Nephron progenitor cell (in vitro differentiated cells): ENCODE measurements at regions not wholly inside any gene's neighbourhood (a gene's known extent, or its start where the extent isn't known, plus 50 kb on each side); places are given as distances from the start of the nearest gene placed in this dataset.

ENCODE experiments used
- DNase-seq: peaks from one replicate; pipeline ENCODE4 v3.0.0; 2021
- H3K27ac Mint-ChIP-seq: 2 replicates; pipeline ENCODE4 v1.8.0; 2021; ENCODE audit warnings: mild to moderate bottlenecking, moderate library complexity, mixed read lengths
- H3K27me3 Mint-ChIP-seq: 2 replicates; pipeline ENCODE4 v1.8.0; 2021; ENCODE audit warnings: mild to moderate bottlenecking, low read depth, mixed read lengths; ENCODE audit not compliant: poor library complexity
- H3K36me3 Mint-ChIP-seq: 2 replicates; pipeline ENCODE4 v1.8.0; 2021; ENCODE audit warnings: low read depth, mixed read lengths
- H3K4me1 Mint-ChIP-seq: 2 replicates; pipeline ENCODE4 v1.8.0; 2021; ENCODE audit warnings: mixed read lengths
- H3K4me3 Mint-ChIP-seq: 2 replicates; pipeline ENCODE4 v1.8.0; 2021; ENCODE audit warnings: mild to moderate bottlenecking, moderate library complexity, mixed read lengths
- H3K9me3 Mint-ChIP-seq: 2 replicates; pipeline ENCODE4 v1.8.0; 2021; ENCODE audit warnings: mild to moderate bottlenecking, moderate library complexity, mixed read lengths
- CTCF ChIP-seq: fragments of 200-600 bp; sonication (generic); IDR thresholded peaks from 2 replicates; pipeline ENCODE4 v1.5.0; 2021; ENCODE audit warnings: antibody characterized with exemption

GRCh38 chr5:168163966-168164365 is 127.5 kb upstream of the WWC1 start:
- H3K36me3 Mint-ChIP-seq: no peaks in the 10 kb centered on the region
- H3K27ac Mint-ChIP-seq: no peak overlapping the region
- peaks cover 58% of the 10 kb centered on the region for H3K4me1 Mint-ChIP-seq
- peaks cover 8% of the 10 kb centered on the region for H3K27me3 Mint-ChIP-seq
- no peak for TF ChIP-seq CTCF
- no peak for DNase-seq
- no peaks in the 10 kb centered on the region for H3K9me3 Mint-ChIP-seq
- H3K4me3 Mint-ChIP-seq: no peak overlapping the region

GRCh38 chr5:168165221-168165914 is 126.1 kb upstream of the WWC1 start:
- no peaks in the 10 kb centered on the region for H3K9me3 Mint-ChIP-seq
- DNase-seq: peak; percentile 12
- no peaks in the 10 kb centered on the region for H3K36me3 Mint-ChIP-seq
- TF ChIP-seq CTCF: no peak
- H3K4me3 Mint-ChIP-seq: peak overlapping the region; percentile 7
- H3K4me1 Mint-ChIP-seq: peaks cover 56% of the 10 kb centered on the region
- H3K27ac Mint-ChIP-seq: no peak overlapping the region
- peaks cover 13% of the 10 kb centered on the region for H3K27me3 Mint-ChIP-seq

GRCh38 chr5:168165977-168166376 is 125.5 kb upstream of the WWC1 start:
- Mint-ChIP-seq H3K9me3 (no peaks in the 10 kb centered on the region), H3K4me3 (no peak overlapping the region), H3K27me3 (peaks cover 13% of the 10 kb centered on the region), H3K36me3 (no peaks in the 10 kb centered on the region), H3K4me1 (peaks cover 60% of the 10 kb centered on the region), H3K27ac (peak overlapping the region; percentile 20)
- no peak for TF ChIP-seq CTCF
- no peak for DNase-seq

GRCh38 chr5:168167338-168167737 is 124.1 kb upstream of the WWC1 start:
- Mint-ChIP-seq H3K4me1 (peaks cover 66% of the 10 kb centered on the region), H3K27me3 (peaks cover 13% of the 10 kb centered on the region), H3K9me3 (no peaks in the 10 kb centered on the region), H3K36me3 (no peaks in the 10 kb centered on the region), H3K27ac (peak overlapping the region; percentile 51), H3K4me3 (no peak overlapping the region)
- no peak for TF ChIP-seq CTCF
- DNase-seq: no peak

GRCh38 chr5:168168978-168169698 is 122.3 kb upstream of the WWC1 start:
- H3K4me3 Mint-ChIP-seq: no peak overlapping the region
- no peak overlapping the region for H3K27ac Mint-ChIP-seq
- no peaks in the 10 kb centered on the region for H3K36me3 Mint-ChIP-seq
- H3K9me3 Mint-ChIP-seq: no peaks in the 10 kb centered on the region
- H3K4me1 Mint-ChIP-seq: peaks cover 70% of the 10 kb centered on the region
- H3K27me3 Mint-ChIP-seq: peaks cover 10% of the 10 kb centered on the region
- no peak for TF ChIP-seq CTCF
- DNase-seq: no peak
